Keratinocyte (primary cell): ENCODE measurements at regions not wholly inside any gene's neighbourhood (a gene's known extent, or its start where the extent isn't known, plus 50 kb on each side); places are given as distances from the start of the nearest gene placed in this dataset.

Experiments used
- DNase-seq: peaks from one replicate; pipeline ENCODE4 v3.0.0-alpha.2; 2011; ENCODE audit warnings: low read depth, missing footprints, low spot score
- FAIRE-seq: peaks from 2 replicates; lab custom pipeline; 2011; peaks lifted over from hg19 to GRCh38; lab: Jason Lieb, UNC
- H2AFZ ChIP-seq: 2 replicates; pipeline ENCODE4 v1.6.0; 2012; ENCODE audit warnings: low read length, control low read depth, inconsistent platforms; ENCODE audit not compliant: control insufficient read depth
- H3K27ac ChIP-seq: 2 replicates; pipeline ENCODE4 v1.5.1; 2011; ENCODE audit warnings: low read length; ENCODE audit not compliant: control insufficient read depth, insufficient read depth
- H3K27me3 ChIP-seq: 3 replicates; pipeline ENCODE4 v1.6.0; 2011; ENCODE audit warnings: low read length; ENCODE audit not compliant: control insufficient read depth, insufficient read depth; ENCODE audit errors: extremely low read depth
- H3K36me3 ChIP-seq, 2 experiments: 2 replicates in 1 of 2; 3 replicates in 1 of 2; pipeline ENCODE4 v1.5.1; 2011; ENCODE audit warnings: low read length in 2 of 2, mild to moderate bottlenecking in 1 of 2; ENCODE audit not compliant: control insufficient read depth in 2 of 2, insufficient read depth in 2 of 2; ENCODE audit errors: extremely low read depth in 1 of 2
- H3K4me1 ChIP-seq: 3 replicates; pipeline ENCODE4 v1.5.1; 2011; ENCODE audit warnings: low read length; ENCODE audit not compliant: control insufficient read depth, insufficient read depth; ENCODE audit errors: extremely low read depth
- H3K4me2 ChIP-seq: 3 replicates; pipeline ENCODE4 v1.6.0; 2011; ENCODE audit warnings: low read depth, low read length; ENCODE audit not compliant: control insufficient read depth, insufficient read depth; ENCODE audit errors: extremely low read depth
- H3K4me3 ChIP-seq, 3 experiments: fragments of 200-600 bp in 1 of 3; sonication (generic) in 1 of 3; 2 replicates in 2 of 3; 3 replicates in 1 of 3; pipeline ENCODE4 v1.5.1; 2011 to 2016; ENCODE audit warnings: low read length in 3 of 3, mild to moderate bottlenecking in 3 of 3, control low read depth in 2 of 3, inconsistent platforms in 1 of 3, low read depth in 1 of 3, mixed read lengths in 1 of 3, mixed run types in 1 of 3, moderate library complexity in 1 of 3; ENCODE audit not compliant: control insufficient read depth in 2 of 3, insufficient read depth in 2 of 3; ENCODE audit errors: extremely low read depth in 1 of 3
- H3K79me2 ChIP-seq: 2 replicates; pipeline ENCODE4 v1.6.0; 2012; ENCODE audit warnings: low read length; ENCODE audit not compliant: control insufficient read depth, insufficient read depth
- H3K9ac ChIP-seq: 3 replicates; pipeline ENCODE4 v1.6.0; 2011; ENCODE audit warnings: low read length; ENCODE audit not compliant: control insufficient read depth, insufficient read depth; ENCODE audit errors: extremely low read depth
- H3K9me1 ChIP-seq: 3 replicates; pipeline ENCODE4 v1.6.0; 2011; ENCODE audit warnings: low read length; ENCODE audit not compliant: control insufficient read depth, insufficient read depth; ENCODE audit errors: extremely low read depth
- H3K9me3 ChIP-seq: 2 replicates; pipeline ENCODE4 v1.5.1; 2012; ENCODE audit warnings: low read depth, low read length; ENCODE audit not compliant: control insufficient read depth
- H4K20me1 ChIP-seq: 3 replicates; pipeline ENCODE4 v1.6.0; 2011; ENCODE audit warnings: low read length; ENCODE audit not compliant: control insufficient read depth, insufficient read depth; ENCODE audit errors: extremely low read depth
- EZH2 ChIP-seq: IDR thresholded peaks from one replicate; pipeline ENCODE4 v1.6.1; 2012; ENCODE audit warnings: inconsistent platforms, mild to moderate bottlenecking, low read length, moderate library complexity
- dilution Hi-C: fragments of 300-500 bp; cut with MboI; formaldehyde crosslinking; loops from one replicate; pipeline ENCODE4 v1.7.0; 2020; ENCODE audit warnings: low sequenced_read_pairs; ENCODE audit not compliant: extremely low pct_ligation_motif_present
- TF ChIP-seq, protein P1 (sequence below), 3 experiments: IDR thresholded peaks in 1 of 3; conservative IDR thresholded peaks in 1 of 3; optimal IDR thresholded peaks in 1 of 3; 2 replicates in 2 of 3; 3 replicates in 1 of 3; pipeline versions ENCODE3 to v1.5.1; 2011; ENCODE audit warnings: low read length in 3 of 3, mild to moderate bottlenecking in 3 of 3, moderate library complexity in 2 of 3, control low read depth in 1 of 3, inconsistent platforms in 1 of 3; ENCODE audit not compliant: insufficient read depth in 2 of 3; ENCODE audit errors: extremely low read depth in 1 of 3

DNA sequence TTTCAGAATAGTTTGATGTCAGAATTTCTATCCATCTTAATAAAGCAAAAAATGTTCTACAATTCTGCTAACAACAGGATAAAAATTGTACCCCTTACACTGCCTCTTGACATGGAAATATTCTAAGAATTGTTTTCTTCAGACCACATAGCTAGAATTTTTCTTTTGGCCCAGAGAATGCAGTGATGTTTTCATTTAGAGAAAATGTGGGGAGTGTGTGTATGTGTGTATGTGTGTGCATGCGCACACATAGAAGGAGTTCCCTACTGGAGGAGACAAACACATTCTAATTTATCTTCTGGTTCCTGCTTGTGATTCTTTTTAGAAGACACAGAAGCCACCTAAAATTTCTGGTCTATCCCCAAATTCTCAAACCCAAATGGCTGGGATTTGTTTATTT lies 1145.7 kb downstream of the VRK1 start:
- Histone ChIP-seq H3K79me2 (no peaks in the 10 kb centered on the region), H3K4me3 (no peak overlapping the region), H2AFZ (no peak overlapping the region), H3K27ac (no peak overlapping the region), H3K9me3 (no peaks in the 10 kb centered on the region), H3K4me2 (no peak overlapping the region), H3K9me1 (no peaks in the 10 kb centered on the region), H3K27me3 (no peaks in the 10 kb centered on the region), H3K4me1 (no peaks in the 10 kb centered on the region), H3K36me3 (no peaks in the 10 kb centered on the region), H3K9ac (no peak overlapping the region), H4K20me1 (no peaks in the 10 kb centered on the region)
- dilution Hi-C loops = no loop called here
- TF ChIP-seq, protein P1, sequence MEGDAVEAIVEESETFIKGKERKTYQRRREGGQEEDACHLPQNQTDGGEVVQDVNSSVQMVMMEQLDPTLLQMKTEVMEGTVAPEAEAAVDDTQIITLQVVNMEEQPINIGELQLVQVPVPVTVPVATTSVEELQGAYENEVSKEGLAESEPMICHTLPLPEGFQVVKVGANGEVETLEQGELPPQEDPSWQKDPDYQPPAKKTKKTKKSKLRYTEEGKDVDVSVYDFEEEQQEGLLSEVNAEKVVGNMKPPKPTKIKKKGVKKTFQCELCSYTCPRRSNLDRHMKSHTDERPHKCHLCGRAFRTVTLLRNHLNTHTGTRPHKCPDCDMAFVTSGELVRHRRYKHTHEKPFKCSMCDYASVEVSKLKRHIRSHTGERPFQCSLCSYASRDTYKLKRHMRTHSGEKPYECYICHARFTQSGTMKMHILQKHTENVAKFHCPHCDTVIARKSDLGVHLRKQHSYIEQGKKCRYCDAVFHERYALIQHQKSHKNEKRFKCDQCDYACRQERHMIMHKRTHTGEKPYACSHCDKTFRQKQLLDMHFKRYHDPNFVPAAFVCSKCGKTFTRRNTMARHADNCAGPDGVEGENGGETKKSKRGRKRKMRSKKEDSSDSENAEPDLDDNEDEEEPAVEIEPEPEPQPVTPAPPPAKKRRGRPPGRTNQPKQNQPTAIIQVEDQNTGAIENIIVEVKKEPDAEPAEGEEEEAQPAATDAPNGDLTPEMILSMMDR (optimal IDR thresholded peaks at IDR 0.05 in 1 of 3, IDR thresholded peaks at IDR 0.05 in 1 of 3, conservative IDR thresholded peaks at IDR 0.05 in 1 of 3; ENCODE audit: extremely low read depth in 1 of 3, insufficient read depth in 2 of 3, low read length in 3 of 3) = no peak
- TF ChIP-seq EZH2 = no peak
- DNase-seq = no peak
- FAIRE-seq = no peak

DNA sequence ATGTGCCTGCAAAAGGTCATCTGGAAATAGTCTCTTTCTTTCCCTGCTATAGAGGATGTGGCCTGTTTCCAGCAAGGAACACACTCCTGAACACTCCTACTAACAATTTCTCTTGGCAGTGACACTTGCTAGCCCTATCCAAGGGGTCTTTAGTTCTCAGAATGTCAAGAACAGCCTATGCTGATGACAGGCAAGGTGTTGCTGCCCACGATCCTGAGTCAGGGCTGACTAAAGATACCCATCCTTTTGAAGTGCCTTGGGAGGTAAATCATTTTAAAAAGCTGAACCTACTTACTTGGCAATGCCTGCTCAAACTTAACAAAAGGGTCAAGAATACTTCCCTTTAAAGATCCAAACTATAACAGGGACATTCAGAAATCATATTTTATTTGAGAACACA lies 1146.4 kb downstream of the VRK1 start:
- Histone ChIP-seq H3K27me3 (no peaks in the 10 kb centered on the region), H4K20me1 (no peaks in the 10 kb centered on the region), H3K79me2 (no peaks in the 10 kb centered on the region), H3K9ac (no peak overlapping the region), H3K36me3 (no peaks in the 10 kb centered on the region), H3K9me1 (no peaks in the 10 kb centered on the region), H3K4me2 (no peak overlapping the region), H3K27ac (no peak overlapping the region), H3K4me1 (peaks cover 5% of the 10 kb centered on the region), H2AFZ (no peak overlapping the region), H3K9me3 (no peaks in the 10 kb centered on the region), H3K4me3 (no peak overlapping the region)
- dilution Hi-C loops = no loop called here
- TF ChIP-seq, protein P1 (optimal IDR thresholded peaks at IDR 0.05 in 1 of 3, IDR thresholded peaks at IDR 0.05 in 1 of 3, conservative IDR thresholded peaks at IDR 0.05 in 1 of 3; ENCODE audit: extremely low read depth in 1 of 3, insufficient read depth in 2 of 3, low read length in 3 of 3) = no peak
- TF ChIP-seq EZH2 = no peak
- no peak for FAIRE-seq
- no peak for DNase-seq
